Activated CD4-positive, alpha-beta T cell treated with anti-CD3 and anti-CD28 coated beads, Interleukin-2, amount 10 ng/mL, durations not matched to agents 7 days and 5 days (primary cell): ENCODE measurements at regions not wholly inside any gene's neighbourhood (a gene's known extent, or its start where the extent isn't known, plus 50 kb on each side); places are given as distances from the start of the nearest gene placed in this dataset.

Experiments used
- CTCF ChIA-PET: fragments of 350-600 bp; sonication (Branson Sonifier 250); formaldehyde crosslinking; loops from one replicate; lab custom pipeline; 2021; ENCODE audit warnings: antibody characterized with exemption; lab: Charles Lee
- POLR2A ChIA-PET: fragments of 350-600 bp; sonication (Branson Sonifier 250); formaldehyde crosslinking; loops from one replicate; lab custom pipeline; 2021; ENCODE audit warnings: antibody characterized with exemption; lab: Charles Lee
- DNase-seq: peaks from one replicate; pipeline ENCODE4 v3.0.0-alpha.2; 2020
- H3K27ac Mint-ChIP-seq: one replicate; pipeline ENCODE4 v1.8.0; 2021; ENCODE audit warnings: mild to moderate bottlenecking, moderate library complexity, mixed read lengths
- H3K27me3 Mint-ChIP-seq: one replicate; pipeline ENCODE4 v1.8.0; 2021; ENCODE audit warnings: mixed read lengths
- H3K36me3 Mint-ChIP-seq: one replicate; pipeline ENCODE4 v1.8.0; 2021; ENCODE audit warnings: low read depth, mixed read lengths
- H3K4me1 Mint-ChIP-seq: one replicate; pipeline ENCODE4 v1.8.0; 2021; ENCODE audit warnings: mixed read lengths
- H3K4me3 Mint-ChIP-seq: one replicate; pipeline ENCODE4 v1.8.0; 2021; ENCODE audit warnings: mild to moderate bottlenecking, moderate library complexity, mixed read lengths
- H3K9me3 Mint-ChIP-seq: one replicate; pipeline ENCODE4 v1.8.0; 2021; ENCODE audit warnings: mixed read lengths

DNA sequence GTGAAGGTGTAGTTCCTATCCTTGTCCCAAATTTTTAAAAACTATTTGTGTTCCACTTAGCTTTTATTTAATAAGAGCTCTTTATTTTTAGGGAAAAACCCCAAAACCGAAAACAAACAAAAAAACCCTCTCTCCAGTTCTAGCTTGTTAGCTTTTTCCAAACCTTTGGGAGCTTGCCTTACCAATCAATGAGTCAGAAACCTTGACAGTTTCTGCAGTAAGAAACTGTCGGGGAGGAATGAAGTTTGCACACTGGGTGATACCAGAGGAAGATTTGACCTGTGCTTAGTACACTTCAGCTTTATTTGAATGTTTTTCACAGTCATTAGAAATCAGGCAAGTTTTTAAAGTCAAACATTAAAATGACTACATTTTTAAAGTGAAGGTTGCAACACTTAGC is 105.0 kb downstream of the FAT3 start:
- Mint-ChIP-seq H3K4me3 (no peak overlapping the region), H3K27me3 (no peaks in the 10 kb centered on the region), H3K9me3 (no peaks in the 10 kb centered on the region), H3K36me3 (no peaks in the 10 kb centered on the region), H3K27ac (no peak overlapping the region), H3K4me1 (no peaks in the 10 kb centered on the region)
- POLR2A ChIA-PET, result no interaction called here
- DNase-seq, result no peak
- CTCF ChIA-PET, result no interaction called here

DNA sequence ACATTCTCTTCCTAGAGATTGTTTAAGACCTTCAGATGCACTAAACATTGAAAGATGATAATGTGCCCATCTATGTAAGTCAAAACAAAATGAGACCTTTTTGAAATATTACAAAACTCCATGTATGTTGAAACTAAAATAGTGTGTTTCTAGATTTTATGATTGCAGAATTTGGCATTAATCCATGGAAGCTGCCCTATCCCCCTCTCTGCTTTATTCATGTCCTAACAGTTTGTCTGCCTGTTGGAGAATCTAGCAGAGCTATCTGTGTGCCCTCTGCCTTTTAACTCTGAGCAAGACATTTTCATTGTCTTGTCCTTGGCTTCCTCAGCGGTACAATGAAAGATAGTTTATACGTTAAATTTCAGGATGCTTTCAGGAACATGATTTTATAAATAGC is 105.5 kb downstream of the FAT3 start:
- CTCF ChIA-PET, result no interaction called here
- H3K4me1 Mint-ChIP-seq, result no peaks in the 10 kb centered on the region
- POLR2A ChIA-PET, result no interaction called here
- no peak overlapping the region for H3K4me3 Mint-ChIP-seq
- H3K27me3 Mint-ChIP-seq, result no peaks in the 10 kb centered on the region
- H3K27ac Mint-ChIP-seq, result no peak overlapping the region
- H3K36me3 Mint-ChIP-seq, result no peaks in the 10 kb centered on the region
- no peaks in the 10 kb centered on the region for H3K9me3 Mint-ChIP-seq
- no peak for DNase-seq

DNA sequence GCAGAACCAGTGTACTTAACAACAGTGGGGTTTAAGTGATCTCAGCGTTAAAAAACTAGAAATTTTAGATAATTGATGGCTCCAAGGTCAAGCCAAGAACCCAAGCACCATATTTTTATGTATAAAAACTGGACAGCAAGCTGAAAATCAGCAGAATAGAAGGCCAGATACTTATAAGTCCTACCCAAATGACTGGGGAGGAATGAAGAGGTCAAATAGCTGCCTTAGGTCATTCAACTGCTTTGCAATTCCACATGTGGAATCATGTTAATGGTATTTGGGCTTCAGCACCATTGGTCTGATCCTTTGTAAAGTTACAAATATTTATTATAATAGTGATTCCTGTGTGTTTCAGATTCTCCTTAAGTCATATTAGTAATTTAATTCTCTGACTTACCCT is 108.4 kb downstream of the FAT3 start:
- ChIA-PET POLR2A (no interaction called here), CTCF (no interaction called here)
- H3K4me3 Mint-ChIP-seq, result no peak overlapping the region
- DNase-seq, result no peak
- no peaks in the 10 kb centered on the region for H3K27me3 Mint-ChIP-seq
- H3K4me1 Mint-ChIP-seq, result no peaks in the 10 kb centered on the region
- H3K27ac Mint-ChIP-seq, result no peak overlapping the region
- H3K9me3 Mint-ChIP-seq, result no peaks in the 10 kb centered on the region
- H3K36me3 Mint-ChIP-seq, result no peaks in the 10 kb centered on the region

DNA sequence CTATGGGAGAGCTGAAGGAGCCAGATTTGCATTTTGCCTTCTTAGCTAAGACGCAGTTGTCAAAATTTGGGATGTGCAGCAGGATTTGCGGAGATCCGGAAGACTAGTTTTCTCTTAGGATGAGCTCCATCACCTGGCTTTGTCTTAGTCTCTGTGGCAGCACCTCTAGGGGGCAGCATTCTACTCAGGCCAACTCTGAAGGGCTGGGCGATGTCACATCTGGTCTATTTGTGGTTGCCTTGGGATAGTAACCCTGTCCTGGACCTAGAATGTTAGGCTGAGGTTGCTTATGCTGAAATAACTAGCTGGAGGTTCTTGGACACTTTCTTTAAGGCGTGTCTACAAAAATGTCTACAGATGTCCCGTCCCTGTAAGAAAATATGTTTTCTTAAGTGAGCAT is 116.2 kb downstream of the FAT3 start:
- ChIA-PET CTCF (no interaction called here), POLR2A (no interaction called here)
- Mint-ChIP-seq H3K4me3 (no peak overlapping the region), H3K27ac (no peak overlapping the region), H3K27me3 (no peaks in the 10 kb centered on the region), H3K36me3 (no peaks in the 10 kb centered on the region), H3K4me1 (no peaks in the 10 kb centered on the region), H3K9me3 (no peaks in the 10 kb centered on the region)
- DNase-seq, result no peak

DNA sequence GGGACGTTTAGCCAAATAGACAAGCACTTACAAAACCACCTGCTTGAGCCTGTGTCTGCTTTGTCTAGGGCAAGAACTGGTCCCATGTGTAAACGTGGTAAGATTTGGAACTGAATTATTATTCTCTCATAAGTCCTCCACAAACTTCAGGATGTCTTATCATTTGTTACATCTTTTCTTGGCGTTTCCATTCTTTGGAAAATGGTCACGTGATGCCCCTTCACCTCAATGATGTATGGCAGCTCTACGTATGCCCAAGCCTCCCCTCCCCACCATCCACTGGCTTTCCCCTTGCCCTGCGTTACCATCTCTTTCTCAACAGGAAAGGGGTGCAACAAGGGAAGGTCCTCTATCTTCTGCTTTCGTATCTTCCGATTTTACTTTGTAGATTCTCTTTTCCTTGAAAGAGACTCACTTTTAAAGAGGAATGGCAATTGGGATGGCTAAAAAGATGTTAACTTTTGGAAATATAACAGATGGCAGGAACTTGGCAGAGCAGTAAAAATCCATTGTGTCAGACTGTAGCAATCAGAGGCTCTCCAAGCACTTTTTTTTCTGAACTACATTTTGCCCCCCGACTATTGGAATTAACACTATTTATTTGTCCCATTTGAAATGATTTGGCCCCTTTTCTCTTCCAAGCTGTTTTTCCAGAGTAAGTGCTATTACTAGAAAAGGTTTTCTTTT is 117.6 kb downstream of the FAT3 start:
- POLR2A ChIA-PET, result no interaction called here
- Mint-ChIP-seq H3K36me3 (no peaks in the 10 kb centered on the region), H3K27me3 (no peaks in the 10 kb centered on the region), H3K4me1 (no peaks in the 10 kb centered on the region), H3K27ac (no peak overlapping the region), H3K4me3 (no peak overlapping the region), H3K9me3 (no peaks in the 10 kb centered on the region)
- CTCF ChIA-PET, result no interaction called here
- DNase-seq, result no peak

DNA sequence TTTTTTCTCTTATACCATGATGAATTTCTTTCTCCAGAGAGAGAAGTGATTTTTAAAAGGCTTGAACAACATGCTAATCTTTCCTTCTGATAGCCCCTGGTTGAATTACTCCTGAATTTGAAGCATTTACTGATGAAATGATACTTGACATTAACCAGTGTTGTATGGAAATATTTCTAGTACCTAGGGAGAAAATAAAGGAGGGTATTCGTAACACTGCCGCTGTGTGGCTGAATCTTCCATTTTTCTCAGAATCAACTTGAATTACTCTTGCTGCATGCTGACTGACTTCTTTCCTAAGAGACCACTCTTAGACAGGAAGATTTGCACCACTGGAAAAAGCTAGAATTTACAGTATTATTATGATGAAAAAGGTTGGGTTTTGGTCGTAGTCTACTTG is 118.3 kb downstream of the FAT3 start:
- no peak for DNase-seq
- Mint-ChIP-seq H3K27ac (no peak overlapping the region), H3K4me1 (no peaks in the 10 kb centered on the region), H3K9me3 (no peaks in the 10 kb centered on the region), H3K4me3 (no peak overlapping the region), H3K27me3 (no peaks in the 10 kb centered on the region), H3K36me3 (no peaks in the 10 kb centered on the region)
- ChIA-PET CTCF (no interaction called here), POLR2A (no interaction called here)

DNA sequence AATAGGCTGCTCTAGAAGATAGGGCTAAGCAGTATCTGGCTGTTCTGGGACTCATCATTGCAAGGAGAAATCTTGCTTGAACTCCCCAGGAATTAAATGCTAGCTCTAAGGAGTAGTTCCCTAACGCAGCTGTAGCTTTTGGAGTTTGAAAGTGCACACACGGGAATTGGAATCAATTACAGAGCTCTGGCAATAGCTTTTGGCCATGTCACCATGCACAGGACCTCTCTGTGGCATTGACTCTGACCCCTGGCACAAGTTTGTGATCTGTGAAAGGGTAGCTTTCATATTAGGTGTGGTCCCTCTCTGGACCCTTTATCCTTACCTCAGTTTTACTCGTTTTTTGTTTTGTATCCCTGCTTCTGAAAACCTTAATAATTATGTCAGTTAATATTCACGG is 121.6 kb downstream of the FAT3 start:
- H3K4me3 Mint-ChIP-seq, result no peak overlapping the region
- DNase-seq, result no peak
- H3K36me3 Mint-ChIP-seq, result no peaks in the 10 kb centered on the region
- POLR2A ChIA-PET, result no interaction called here
- no peaks in the 10 kb centered on the region for H3K9me3 Mint-ChIP-seq
- H3K27ac Mint-ChIP-seq, result no peak overlapping the region
- no peaks in the 10 kb centered on the region for H3K27me3 Mint-ChIP-seq
- CTCF ChIA-PET, result no interaction called here
- no peaks in the 10 kb centered on the region for H3K4me1 Mint-ChIP-seq

DNA sequence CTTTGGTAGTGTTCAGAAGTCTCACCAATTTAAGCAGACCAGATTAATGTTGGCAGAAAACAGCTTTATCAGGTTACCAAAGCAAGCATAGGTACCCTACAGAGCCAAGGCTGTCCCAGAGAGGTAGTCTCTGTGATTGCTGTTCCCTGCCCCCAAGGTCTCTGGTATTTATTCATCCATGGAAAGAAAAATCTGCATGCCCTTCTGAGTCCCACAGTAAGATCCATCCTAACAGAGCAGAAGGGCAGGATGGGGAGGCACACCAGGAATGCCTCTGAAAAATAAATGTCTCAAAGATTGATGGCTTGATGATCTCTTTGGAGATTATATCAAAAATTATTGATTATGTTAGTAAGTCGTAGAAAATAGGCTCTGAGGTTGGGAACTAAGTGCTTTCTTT is 122.8 kb downstream of the FAT3 start:
- DNase-seq, result no peak
- H3K9me3 Mint-ChIP-seq, result no peaks in the 10 kb centered on the region
- H3K27ac Mint-ChIP-seq, result no peak overlapping the region
- no peaks in the 10 kb centered on the region for H3K27me3 Mint-ChIP-seq
- CTCF ChIA-PET, result no interaction called here
- H3K4me3 Mint-ChIP-seq, result no peak overlapping the region
- no peaks in the 10 kb centered on the region for H3K36me3 Mint-ChIP-seq
- POLR2A ChIA-PET, result no interaction called here
- H3K4me1 Mint-ChIP-seq, result no peaks in the 10 kb centered on the region

DNA sequence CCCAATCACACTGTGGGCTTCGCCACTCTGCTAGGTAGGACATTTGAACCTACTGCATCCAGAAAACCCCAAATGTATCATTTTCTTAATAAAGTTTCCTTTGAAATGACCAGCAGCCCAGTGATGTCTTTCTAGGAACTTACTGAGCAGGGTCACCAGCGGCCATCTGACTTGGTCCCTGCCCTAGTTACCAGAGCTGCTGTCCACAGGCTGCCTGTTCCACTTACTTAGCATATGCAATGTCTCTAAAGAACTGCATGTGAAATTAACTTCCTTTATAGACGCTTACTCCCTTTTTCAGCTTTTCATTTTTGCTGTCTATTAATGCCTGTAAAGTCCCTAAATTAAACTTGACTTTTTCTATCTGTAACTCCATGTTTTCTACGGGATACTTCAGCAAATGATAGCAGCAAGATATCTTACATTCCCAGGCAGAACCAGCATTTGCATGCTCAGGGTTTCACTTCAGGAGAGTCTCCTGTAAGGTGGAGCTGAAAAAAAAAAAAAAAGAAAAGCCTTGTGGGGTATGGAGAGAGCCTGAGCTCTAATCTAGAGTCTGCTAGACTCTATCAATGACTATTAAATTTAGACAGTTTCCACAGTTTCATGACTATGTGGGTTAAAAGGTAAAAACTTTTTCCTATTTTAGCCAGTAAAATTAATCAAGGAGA is 125.0 kb downstream of the FAT3 start:
- ChIA-PET CTCF (no interaction called here), POLR2A (no interaction called here)
- DNase-seq, result no peak
- no peaks in the 10 kb centered on the region for H3K27me3 Mint-ChIP-seq
- no peaks in the 10 kb centered on the region for H3K36me3 Mint-ChIP-seq
- H3K4me1 Mint-ChIP-seq, result no peaks in the 10 kb centered on the region
- no peaks in the 10 kb centered on the region for H3K9me3 Mint-ChIP-seq
- H3K27ac Mint-ChIP-seq, result no peak overlapping the region
- H3K4me3 Mint-ChIP-seq, result no peak overlapping the region

DNA sequence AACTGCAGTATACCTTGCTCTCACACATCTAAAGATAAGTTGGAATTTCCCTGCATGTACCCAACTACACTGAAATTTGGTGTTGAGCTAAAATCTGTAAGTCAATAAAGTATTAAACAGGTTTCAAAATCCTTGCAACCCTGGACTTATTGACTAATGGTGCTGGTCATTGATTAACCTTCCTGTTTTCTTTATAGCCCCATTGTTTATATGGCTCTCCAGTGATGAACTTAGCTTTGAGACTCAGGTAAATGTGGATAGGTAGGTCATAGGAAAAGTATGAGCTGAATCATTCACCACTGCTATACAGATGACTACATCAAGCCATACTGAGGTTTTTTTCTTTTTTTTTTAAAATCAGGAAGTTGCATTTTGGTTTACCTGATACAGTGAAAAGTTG is 132.7 kb downstream of the FAT3 start:
- DNase-seq, result no peak
- H3K36me3 Mint-ChIP-seq, result no peaks in the 10 kb centered on the region
- POLR2A ChIA-PET, result no interaction called here
- H3K9me3 Mint-ChIP-seq, result no peaks in the 10 kb centered on the region
- no peaks in the 10 kb centered on the region for H3K4me1 Mint-ChIP-seq
- no peak overlapping the region for H3K27ac Mint-ChIP-seq
- no peaks in the 10 kb centered on the region for H3K27me3 Mint-ChIP-seq
- no peak overlapping the region for H3K4me3 Mint-ChIP-seq
- CTCF ChIA-PET, result no interaction called here

DNA sequence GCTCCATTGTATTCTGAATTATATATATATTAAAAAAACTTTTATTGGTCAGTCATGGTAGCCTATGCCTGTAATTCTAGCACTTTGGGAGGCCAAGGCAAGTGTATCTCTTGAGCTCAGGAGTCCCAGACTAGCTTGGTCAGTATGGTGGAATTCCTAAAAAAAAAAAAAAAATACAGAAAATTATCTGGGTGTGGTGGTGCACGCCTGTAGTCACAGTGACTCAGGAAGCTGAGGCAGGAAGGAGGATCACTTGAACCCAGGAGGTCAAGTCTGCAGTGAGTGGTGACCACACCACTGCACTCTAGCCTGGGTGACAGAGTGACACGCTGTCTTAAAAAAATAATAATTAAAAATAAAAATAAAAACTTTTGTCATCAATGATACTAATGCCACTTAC is 133.2 kb downstream of the FAT3 start:
- H3K9me3 Mint-ChIP-seq, result no peaks in the 10 kb centered on the region
- CTCF ChIA-PET, result no interaction called here
- no peaks in the 10 kb centered on the region for H3K27me3 Mint-ChIP-seq
- POLR2A ChIA-PET, result no interaction called here
- H3K27ac Mint-ChIP-seq, result no peak overlapping the region
- H3K4me1 Mint-ChIP-seq, result no peaks in the 10 kb centered on the region
- H3K4me3 Mint-ChIP-seq, result no peak overlapping the region
- H3K36me3 Mint-ChIP-seq, result no peaks in the 10 kb centered on the region
- DNase-seq, result no peak

DNA sequence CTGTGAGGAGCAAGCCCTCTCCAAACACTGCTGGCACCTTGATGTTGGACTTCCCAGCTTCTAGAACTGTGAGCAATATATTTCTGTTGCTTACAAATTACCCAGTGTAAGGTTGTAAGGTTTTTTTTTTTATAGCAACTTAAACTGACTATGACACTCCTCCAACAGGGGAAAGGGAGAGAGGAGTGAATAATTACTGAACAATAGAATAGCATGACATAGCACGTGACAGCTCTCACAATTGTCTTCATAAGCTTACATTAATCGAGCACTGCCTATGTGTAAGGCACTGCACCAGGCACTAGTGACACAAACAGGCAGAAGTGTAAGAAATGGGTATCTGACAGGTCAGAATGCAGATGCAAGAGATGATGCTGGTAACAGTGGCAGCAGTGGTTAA is 136.9 kb downstream of the FAT3 start:
- ChIA-PET POLR2A (interaction anchor here (0.6 kb wide), 1 partner anchor 391 kb away, joined by 9 read pairs; no protein-coding TSS in a partner anchor), CTCF (no interaction called here)
- H3K27ac Mint-ChIP-seq, result no peak overlapping the region
- no peaks in the 10 kb centered on the region for H3K4me1 Mint-ChIP-seq
- no peaks in the 10 kb centered on the region for H3K27me3 Mint-ChIP-seq
- H3K4me3 Mint-ChIP-seq, result no peak overlapping the region
- no peaks in the 10 kb centered on the region for H3K36me3 Mint-ChIP-seq
- DNase-seq, result no peak
- no peaks in the 10 kb centered on the region for H3K9me3 Mint-ChIP-seq

DNA sequence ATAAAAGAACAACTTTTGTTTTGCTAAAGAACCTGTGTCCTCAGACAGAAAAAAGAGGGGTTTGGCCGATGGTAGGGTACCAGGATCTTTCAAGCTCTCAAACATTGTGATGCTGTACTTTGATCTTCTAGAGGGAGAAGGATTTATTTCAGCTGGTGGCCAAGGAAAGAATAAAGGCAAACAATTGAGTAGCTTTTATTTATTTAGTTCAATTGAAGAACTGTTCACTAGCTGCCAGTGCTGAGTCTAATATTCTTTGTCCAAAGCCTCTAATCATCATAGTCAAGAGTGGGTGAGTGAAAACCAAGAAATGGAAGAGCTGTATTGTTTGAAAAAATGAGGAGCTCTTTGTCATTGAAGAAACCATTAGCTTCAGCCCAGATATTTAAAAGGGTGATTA is 138.4 kb downstream of the FAT3 start:
- H3K4me3 Mint-ChIP-seq, result no peak overlapping the region
- no peaks in the 10 kb centered on the region for H3K9me3 Mint-ChIP-seq
- DNase-seq, result no peak
- no peaks in the 10 kb centered on the region for H3K27me3 Mint-ChIP-seq
- POLR2A ChIA-PET, result no interaction called here
- H3K36me3 Mint-ChIP-seq, result no peaks in the 10 kb centered on the region
- no peak overlapping the region for H3K27ac Mint-ChIP-seq
- H3K4me1 Mint-ChIP-seq, result no peaks in the 10 kb centered on the region
- CTCF ChIA-PET, result no interaction called here

DNA sequence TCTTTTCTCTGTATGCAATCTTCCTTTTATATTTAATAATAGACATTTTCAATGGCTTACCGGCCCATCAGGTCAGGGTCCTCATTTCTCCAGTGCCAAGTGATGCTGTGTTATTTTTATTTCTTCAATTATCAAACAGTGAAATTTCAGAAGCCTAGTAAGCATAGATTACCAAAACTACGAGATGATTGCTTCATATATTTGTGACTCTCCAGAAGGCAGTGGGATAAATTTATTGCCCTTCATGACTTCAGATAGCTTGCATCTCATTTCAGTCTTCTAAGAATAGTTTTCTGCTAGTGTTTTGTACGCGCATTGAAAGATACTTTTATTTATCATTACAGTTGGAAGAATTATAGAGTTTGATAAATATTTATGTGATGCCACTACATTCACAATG is 139.6 kb downstream of the FAT3 start:
- POLR2A ChIA-PET, result no interaction called here
- no peak for DNase-seq
- Mint-ChIP-seq H3K4me1 (no peaks in the 10 kb centered on the region), H3K27ac (no peak overlapping the region), H3K36me3 (no peaks in the 10 kb centered on the region), H3K9me3 (no peaks in the 10 kb centered on the region), H3K27me3 (no peaks in the 10 kb centered on the region), H3K4me3 (no peak overlapping the region)
- CTCF ChIA-PET, result no interaction called here
